ENCODE measurements at regions not wholly inside any gene's neighbourhood (a gene's known extent, or its start where the extent isn't known, plus 50 kb on each side); places are given as distances from the start of the nearest gene placed in this dataset.

DNA sequence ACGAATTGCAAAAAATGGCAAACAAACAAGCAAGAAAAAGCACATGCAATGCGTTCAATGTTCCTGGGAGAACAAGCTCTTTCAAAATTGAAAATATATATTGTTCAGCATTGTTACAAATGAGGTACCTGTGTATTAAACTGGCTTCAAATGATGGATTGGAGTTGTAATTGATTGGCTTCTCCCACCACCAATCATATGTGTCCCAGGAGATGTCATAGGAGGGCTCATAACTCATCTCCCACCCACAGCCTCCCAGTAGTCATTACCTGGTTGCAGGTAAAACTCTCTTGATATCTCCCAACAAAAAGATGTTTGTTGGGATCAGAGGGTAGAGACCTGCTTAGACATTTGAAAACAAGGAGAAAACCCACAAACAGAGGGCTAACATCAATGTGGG lies 302.9 kb downstream of the BAMBI start:
- no peak overlapping the region for H2AFZ ChIP-seq (ENCODE audit: low read length)
- H3K4me1 ChIP-seq (ENCODE audit: insufficient read depth, low read length, severe bottlenecking): no peaks in the 10 kb centered on the region
- H4K20me1 ChIP-seq (ENCODE audit: insufficient read depth, low read length): no peaks in the 10 kb centered on the region
- H3K4me2 ChIP-seq (ENCODE audit: low read length): no peak overlapping the region
- no peak for TF ChIP-seq EZH2 (IDR thresholded peaks at IDR 0.05; ENCODE audit: borderline replicate concordance, low read length)
- TF ChIP-seq, protein P1, sequence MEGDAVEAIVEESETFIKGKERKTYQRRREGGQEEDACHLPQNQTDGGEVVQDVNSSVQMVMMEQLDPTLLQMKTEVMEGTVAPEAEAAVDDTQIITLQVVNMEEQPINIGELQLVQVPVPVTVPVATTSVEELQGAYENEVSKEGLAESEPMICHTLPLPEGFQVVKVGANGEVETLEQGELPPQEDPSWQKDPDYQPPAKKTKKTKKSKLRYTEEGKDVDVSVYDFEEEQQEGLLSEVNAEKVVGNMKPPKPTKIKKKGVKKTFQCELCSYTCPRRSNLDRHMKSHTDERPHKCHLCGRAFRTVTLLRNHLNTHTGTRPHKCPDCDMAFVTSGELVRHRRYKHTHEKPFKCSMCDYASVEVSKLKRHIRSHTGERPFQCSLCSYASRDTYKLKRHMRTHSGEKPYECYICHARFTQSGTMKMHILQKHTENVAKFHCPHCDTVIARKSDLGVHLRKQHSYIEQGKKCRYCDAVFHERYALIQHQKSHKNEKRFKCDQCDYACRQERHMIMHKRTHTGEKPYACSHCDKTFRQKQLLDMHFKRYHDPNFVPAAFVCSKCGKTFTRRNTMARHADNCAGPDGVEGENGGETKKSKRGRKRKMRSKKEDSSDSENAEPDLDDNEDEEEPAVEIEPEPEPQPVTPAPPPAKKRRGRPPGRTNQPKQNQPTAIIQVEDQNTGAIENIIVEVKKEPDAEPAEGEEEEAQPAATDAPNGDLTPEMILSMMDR (IDR thresholded peaks at IDR 0.05; ENCODE audit: low read length): no peak
- H3K4me3 ChIP-seq (ENCODE audit: low read depth, low read length, poor library complexity, severe bottlenecking): no peak overlapping the region
- H3K79me2 ChIP-seq (ENCODE audit: insufficient read depth, low read length): no peaks in the 10 kb centered on the region
- H3K27ac ChIP-seq (ENCODE audit: low read depth, low read length, poor library complexity, severe bottlenecking): no peak overlapping the region
- H3K9me2 ChIP-seq (ENCODE audit: low read depth, low read length): no peaks in the 10 kb centered on the region
- no peaks in the 10 kb centered on the region for H3K36me3 ChIP-seq (ENCODE audit: insufficient read depth, low read length)
- H3K27me3 ChIP-seq (ENCODE audit: insufficient read depth, low read length): no peaks in the 10 kb centered on the region
- no peaks in the 10 kb centered on the region for H3F3A ChIP-seq (ENCODE audit: insufficient read depth, low read length)
- no peak overlapping the region for H3K9ac ChIP-seq (ENCODE audit: low read length)
- H3K9me3 ChIP-seq (ENCODE audit: low read length): no peaks in the 10 kb centered on the region

DNA sequence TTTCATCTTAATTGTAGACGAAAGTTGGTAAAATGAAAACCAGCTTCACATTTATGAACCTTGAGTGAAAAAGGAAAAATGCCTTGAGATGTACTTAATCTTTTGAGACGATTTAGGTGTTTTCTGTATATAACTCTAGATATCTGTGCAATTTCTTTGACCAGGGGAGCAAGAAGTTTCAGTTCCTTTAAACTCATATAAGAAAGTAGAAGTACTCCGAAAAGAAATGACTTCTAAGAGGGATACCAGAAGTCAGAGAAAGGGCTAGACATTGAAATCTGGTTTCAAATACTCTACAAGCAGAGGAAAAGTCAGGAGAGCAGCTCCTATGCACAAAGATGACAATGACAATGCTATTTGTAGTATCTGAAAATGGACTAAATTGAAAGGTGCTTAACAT lies 303.7 kb downstream of the BAMBI start:
- no peak overlapping the region for H3K4me2 ChIP-seq (ENCODE audit: low read length)
- H3K4me1 ChIP-seq (ENCODE audit: insufficient read depth, low read length, severe bottlenecking): no peaks in the 10 kb centered on the region
- no peak overlapping the region for H3K9ac ChIP-seq (ENCODE audit: low read length)
- H2AFZ ChIP-seq (ENCODE audit: low read length): no peak overlapping the region
- H3K9me2 ChIP-seq (ENCODE audit: low read depth, low read length): no peaks in the 10 kb centered on the region
- H3K27ac ChIP-seq (ENCODE audit: low read depth, low read length, poor library complexity, severe bottlenecking): no peak overlapping the region
- no peaks in the 10 kb centered on the region for H3K79me2 ChIP-seq (ENCODE audit: insufficient read depth, low read length)
- no peaks in the 10 kb centered on the region for H3K27me3 ChIP-seq (ENCODE audit: insufficient read depth, low read length)
- H3K9me3 ChIP-seq (ENCODE audit: low read length): no peaks in the 10 kb centered on the region
- H3K4me3 ChIP-seq (ENCODE audit: low read depth, low read length, poor library complexity, severe bottlenecking): no peak overlapping the region
- H4K20me1 ChIP-seq (ENCODE audit: insufficient read depth, low read length): no peaks in the 10 kb centered on the region
- no peak for TF ChIP-seq EZH2 (IDR thresholded peaks at IDR 0.05; ENCODE audit: borderline replicate concordance, low read length)
- TF ChIP-seq, protein P1 (IDR thresholded peaks at IDR 0.05; ENCODE audit: low read length): no peak
- no peaks in the 10 kb centered on the region for H3K36me3 ChIP-seq (ENCODE audit: insufficient read depth, low read length)
- H3F3A ChIP-seq (ENCODE audit: insufficient read depth, low read length): no peaks in the 10 kb centered on the region

DNA sequence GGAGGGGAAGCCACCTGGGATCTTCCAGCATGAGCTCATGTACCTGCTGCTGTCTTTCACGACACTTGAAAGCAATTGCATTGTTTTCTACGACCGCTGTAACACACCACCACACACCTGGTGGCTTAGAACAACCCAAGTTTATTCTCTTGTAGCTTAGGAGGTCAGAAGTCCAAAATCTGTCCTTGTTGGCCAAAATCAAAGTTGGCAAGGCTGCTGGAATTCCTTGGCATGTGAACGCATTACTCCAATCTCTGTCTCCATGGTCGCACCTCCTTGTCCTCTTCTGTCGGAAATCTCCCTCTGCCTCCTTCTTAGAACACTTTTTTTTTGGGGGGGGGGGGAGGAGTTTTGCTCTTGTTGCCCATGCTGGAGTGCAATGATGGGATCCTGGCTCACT lies 305.7 kb downstream of the BAMBI start:
- no peaks in the 10 kb centered on the region for H4K20me1 ChIP-seq (ENCODE audit: insufficient read depth, low read length)
- no peaks in the 10 kb centered on the region for H3K4me1 ChIP-seq (ENCODE audit: insufficient read depth, low read length, severe bottlenecking)
- H3K4me3 ChIP-seq (ENCODE audit: low read depth, low read length, poor library complexity, severe bottlenecking): no peak overlapping the region
- H3K9me2 ChIP-seq (ENCODE audit: low read depth, low read length): no peaks in the 10 kb centered on the region
- H3K27me3 ChIP-seq (ENCODE audit: insufficient read depth, low read length): no peaks in the 10 kb centered on the region
- TF ChIP-seq, protein P1 (IDR thresholded peaks at IDR 0.05; ENCODE audit: low read length): no peak
- TF ChIP-seq EZH2 (IDR thresholded peaks at IDR 0.05; ENCODE audit: borderline replicate concordance, low read length): no peak
- no peaks in the 10 kb centered on the region for H3K9me3 ChIP-seq (ENCODE audit: low read length)
- no peak overlapping the region for H3K9ac ChIP-seq (ENCODE audit: low read length)
- H2AFZ ChIP-seq (ENCODE audit: low read length): no peak overlapping the region
- H3F3A ChIP-seq (ENCODE audit: insufficient read depth, low read length): no peaks in the 10 kb centered on the region
- H3K27ac ChIP-seq (ENCODE audit: low read depth, low read length, poor library complexity, severe bottlenecking): no peak overlapping the region
- no peak overlapping the region for H3K4me2 ChIP-seq (ENCODE audit: low read length)
- H3K36me3 ChIP-seq (ENCODE audit: insufficient read depth, low read length): no peaks in the 10 kb centered on the region
- H3K79me2 ChIP-seq (ENCODE audit: insufficient read depth, low read length): no peaks in the 10 kb centered on the region

Measured in OCI-LY1 (cell line).